ENCODE measurements at regions not wholly inside any gene's neighbourhood (a gene's known extent, or its start where the extent isn't known, plus 50 kb on each side); places are given as distances from the start of the nearest gene placed in this dataset.

- H2AK5ac ChIP-seq (ENCODE audit: insufficient read length, low read length), result no peak overlapping the region
- no peak overlapping the region for H3K56ac ChIP-seq (ENCODE audit: insufficient read length, low read depth, low read length)
- H3K9me3 ChIP-seq (ENCODE audit: control insufficient read depth, low read depth, low read length), result no peaks in the 10 kb centered on the region
- H3K4me2 ChIP-seq (ENCODE audit: insufficient read depth, insufficient read length, low read length), result no peak overlapping the region
- no peaks in the 10 kb centered on the region for H3K79me2 ChIP-seq (ENCODE audit: insufficient read depth, low read length)
- Mint-ChIP-seq H3K4me1 (no peaks in the 10 kb centered on the region), H3K36me3 (ENCODE audit: insufficient read depth in 1 of 3, low read depth in 3 of 3) (no peaks in the 10 kb centered on the region), H3K27me3 (ENCODE audit: low read depth) (no peaks in the 10 kb centered on the region; the same call in 1 of the 2 replicates), H3K4me3 (no peak overlapping the region), H3K9me3 (no peaks in the 10 kb centered on the region), H3K27ac (no peak overlapping the region)
- no peak overlapping the region for H2BK5ac ChIP-seq (ENCODE audit: insufficient read length, low read length)
- H2BK120ac ChIP-seq (ENCODE audit: low read depth, low read length, poor library complexity, severe bottlenecking), result no peak overlapping the region
- no peak overlapping the region for H3K14ac ChIP-seq (ENCODE audit: insufficient read depth, low read length)
- no peak overlapping the region for H3K23ac ChIP-seq (ENCODE audit: insufficient read length, low read depth, low read length)
- no peaks in the 10 kb centered on the region for H3K23me2 ChIP-seq (ENCODE audit: insufficient read length, low read depth, low read length, poor library complexity, severe bottlenecking)
- DNase-seq, result no peak
- H3K27ac ChIP-seq (ENCODE audit: insufficient read length, low read depth, low read length), result no peak overlapping the region
- no peak overlapping the region for H3T11ph ChIP-seq (ENCODE audit: low read length)
- H3K4ac ChIP-seq (ENCODE audit: low read depth, low read length), result no peak overlapping the region
- no peaks in the 10 kb centered on the region for H4K20me1 ChIP-seq (ENCODE audit: control insufficient read depth, insufficient read depth, insufficient read length)
- no peak for TF ChIP-seq CTCF (conservative IDR thresholded peaks at IDR 0.05)
- no peak overlapping the region for H3K18ac ChIP-seq (ENCODE audit: insufficient read length, low read depth, low read length)
- no peaks in the 10 kb centered on the region for H3K27me3 ChIP-seq (ENCODE audit: insufficient read depth, low read length)
- no peak overlapping the region for H4K8ac ChIP-seq (replicated peaks; ENCODE audit: insufficient read length, low read depth, low read length)
- H3K79me1 ChIP-seq (ENCODE audit: insufficient read depth, low read depth, low read length, poor library complexity, severe bottlenecking), result no peaks in the 10 kb centered on the region
- no peak overlapping the region for H3K9ac ChIP-seq (ENCODE audit: extremely low read depth, insufficient read length, low read length)
- no peak overlapping the region for H2BK12ac ChIP-seq (ENCODE audit: insufficient read length, low read depth, low read length)
- H2BK20ac ChIP-seq (ENCODE audit: low read depth, low read length, poor library complexity, severe bottlenecking), result no peak overlapping the region
- H2BK15ac ChIP-seq (ENCODE audit: low read depth, low read length), result no peak overlapping the region
- no peak overlapping the region for H4K91ac ChIP-seq (ENCODE audit: insufficient read length, low read depth, low read length)
- no CpG with 5 or more reads among the region's 1 CpG for WGBS (ENCODE audit: extremely low coverage, insufficient read length, low lambda C conversion rate)
- H3K4me1 ChIP-seq (ENCODE audit: insufficient read depth, low read length), result no peaks in the 10 kb centered on the region
- H4K5ac ChIP-seq (ENCODE audit: insufficient read length, low read depth, low read length), result no peak overlapping the region
- H2AFZ ChIP-seq (ENCODE audit: low read length), result no peak overlapping the region
Measured at GRCh38 chr1:70633004-70633403, 221.9 kb downstream of the CTH start.

Data from H9 (cell line).